ENCODE measurements at regions not wholly inside any gene's neighbourhood (a gene's known extent, or its start where the extent isn't known, plus 50 kb on each side); places are given as distances from the start of the nearest gene placed in this dataset.
"Not testable (repeated sequence)": the region's sequence is repeated elsewhere in the genome, so short reads cannot be mapped to it uniquely, and the experiment has no call there.

GRCh38 chr4:37771771-37772170 is 54.7 kb upstream of the PGM2 start:
- FAIRE-seq, result no peak

DNA sequence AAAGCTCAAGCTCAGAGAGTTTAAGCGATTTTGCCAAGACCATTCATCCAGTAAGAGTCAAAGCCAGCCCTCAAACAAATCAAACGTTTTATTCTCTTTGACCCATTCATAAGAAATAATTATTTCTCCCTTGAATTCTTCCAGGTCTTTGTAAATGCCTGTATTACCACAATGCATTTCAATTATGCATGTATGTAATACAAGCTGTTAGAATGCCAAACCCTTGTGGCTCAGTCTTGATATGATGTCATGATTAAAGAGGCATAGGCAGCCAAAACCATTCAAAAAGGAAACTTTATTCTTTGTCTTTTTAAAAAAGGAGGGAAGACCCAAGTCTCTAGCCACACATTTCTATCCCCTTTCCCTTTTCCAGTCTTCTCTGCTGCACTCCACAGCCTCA is 56.5 kb upstream of the PGM2 start:
- no peak for FAIRE-seq

DNA sequence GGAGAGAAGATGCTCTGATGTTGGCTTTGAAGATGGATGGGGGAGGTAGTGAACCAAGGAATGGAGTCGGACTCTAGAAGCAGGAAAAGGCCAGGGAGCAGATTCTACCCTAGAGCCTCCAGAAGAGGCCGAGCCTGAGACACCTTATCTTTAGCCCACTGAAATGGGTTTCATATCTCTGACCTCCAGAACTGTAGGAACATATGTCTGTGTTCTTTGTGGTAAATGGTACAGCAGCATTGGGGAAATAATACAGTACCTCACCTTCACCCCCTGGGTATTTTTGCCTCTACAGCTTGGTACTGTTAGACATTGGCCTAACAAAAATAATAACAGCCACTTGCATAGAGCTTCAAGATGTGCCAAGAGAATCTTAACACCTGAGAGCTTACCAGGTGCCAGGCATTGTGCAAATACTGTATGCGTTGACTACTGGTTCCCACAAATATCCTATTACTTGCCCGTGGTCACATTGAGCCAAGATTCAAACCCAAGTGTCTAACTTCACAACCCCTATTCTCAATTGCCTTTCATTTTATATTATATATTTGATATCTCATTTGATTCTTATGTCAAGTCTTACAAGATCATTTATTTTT is 57.0 kb upstream of the PGM2 start:
- FAIRE-seq, result no peak

- FAIRE-seq, result no peak
Measured at GRCh38 chr4:37767546-37767945, 58.9 kb upstream of the PGM2 start.

- no peak for FAIRE-seq
Measured at GRCh38 chr4:37767019-37767418, 59.5 kb upstream of the PGM2 start.

GRCh38 chr4:37765741-37766140 is 60.7 kb upstream of the PGM2 start:
- peak; percentile 86 for FAIRE-seq

- no peak for FAIRE-seq
Measured at GRCh38 chr4:37763831-37764230, 62.7 kb upstream of the PGM2 start.

DNA sequence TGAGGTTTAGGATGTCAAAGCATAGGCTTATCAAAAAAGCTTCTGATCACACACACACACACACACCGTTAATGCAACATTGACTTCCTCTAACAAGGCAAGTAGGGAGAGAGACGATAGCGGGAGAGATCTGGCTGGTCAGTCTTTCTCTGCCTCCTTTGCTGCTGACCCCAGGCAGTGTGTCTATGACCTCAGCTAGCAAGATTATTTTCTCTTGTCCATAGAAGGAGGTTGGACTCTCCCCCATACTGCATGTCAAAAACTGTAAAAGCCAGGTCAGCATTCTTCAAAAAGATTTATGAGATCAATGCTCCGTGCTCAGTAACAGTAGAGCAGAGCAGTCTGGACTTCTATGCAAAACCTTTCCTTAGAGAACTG is 63.5 kb upstream of the PGM2 start:
- no peak for FAIRE-seq

DNA sequence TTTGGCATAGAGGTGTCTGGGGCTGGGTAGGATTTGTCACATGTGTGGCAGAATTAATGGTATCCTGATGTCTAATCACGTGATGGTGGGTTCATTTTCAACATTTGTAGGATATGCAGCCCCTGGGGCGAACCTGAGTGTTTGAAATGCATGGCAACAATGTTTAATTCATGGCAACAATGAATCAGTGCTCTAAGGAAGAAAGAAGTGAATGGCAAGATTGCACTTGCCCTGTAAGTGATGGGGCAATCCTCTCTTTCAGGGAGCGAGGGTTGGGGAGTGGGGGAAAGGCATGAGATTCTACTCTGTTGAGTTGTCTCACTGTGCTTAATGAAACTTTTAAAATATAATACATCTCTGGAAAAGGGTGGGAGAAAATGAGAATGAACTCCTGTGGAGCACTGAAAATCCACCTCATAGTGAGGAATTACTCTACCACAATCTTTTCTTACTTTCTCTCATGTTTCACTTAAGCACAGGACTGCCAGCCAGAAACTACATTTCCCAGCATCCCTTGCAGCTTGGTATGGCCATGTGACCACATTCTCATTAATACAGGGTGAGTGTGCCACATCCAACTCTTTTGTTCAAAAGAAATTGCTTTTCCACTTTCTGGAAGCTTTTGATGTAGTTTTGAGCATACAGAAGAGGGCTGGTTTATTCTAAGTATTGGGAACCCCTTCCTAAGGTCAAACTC is 64.0 kb upstream of the PGM2 start:
- no peak for FAIRE-seq

- FAIRE-seq, result no peak
Measured at GRCh38 chr4:37760840-37761239, 65.6 kb upstream of the PGM2 start.

- no peak for FAIRE-seq
Measured at GRCh38 chr4:37759833-37760232, 66.7 kb upstream of the PGM2 start.

DNA sequence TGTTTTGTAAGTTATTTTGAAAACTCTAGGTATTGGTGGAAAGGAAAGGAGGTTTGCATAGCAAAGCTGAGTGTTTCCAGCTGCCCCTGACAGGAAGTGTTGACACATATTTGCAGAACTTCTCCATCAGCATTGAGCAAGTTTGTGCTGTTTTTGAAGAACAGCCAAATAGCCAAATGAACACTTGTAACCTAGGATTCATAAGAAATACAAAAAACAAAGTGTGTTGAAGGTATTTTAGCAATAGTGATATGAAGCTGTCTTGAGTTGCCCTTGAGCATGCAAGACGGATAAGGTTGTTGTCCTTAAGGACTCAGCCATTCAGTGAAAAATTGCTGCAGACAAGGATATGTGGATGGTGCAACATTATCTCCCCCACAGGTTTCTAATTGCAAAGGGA is 68.3 kb upstream of the PGM2 start:
- FAIRE-seq, result no peak

DNA sequence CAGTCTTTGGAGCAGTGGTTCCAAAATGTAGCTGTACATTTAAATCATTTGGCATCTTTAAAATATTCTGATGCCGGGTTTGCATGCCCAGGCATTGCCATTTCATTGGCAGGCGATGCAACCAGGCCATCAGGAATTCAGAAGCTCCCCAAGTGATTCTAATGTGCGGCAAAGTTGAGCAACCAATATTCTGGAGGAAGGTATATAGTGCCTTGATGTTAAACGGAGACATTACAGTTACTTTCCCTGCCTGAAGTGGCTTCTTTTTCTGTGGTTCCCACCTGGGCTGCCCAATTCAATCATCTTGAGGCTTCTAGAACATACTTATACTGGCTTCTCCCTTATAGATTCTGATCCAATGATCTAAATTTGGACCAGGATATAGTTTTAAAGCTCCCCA is 68.7 kb upstream of the PGM2 start:
- no peak for FAIRE-seq

- FAIRE-seq, result no peak
Measured at GRCh38 chr4:37757121-37757520, 69.4 kb upstream of the PGM2 start.

GRCh38 chr4:37754410-37755185 is 68.4 kb upstream of the RELL1 start:
- no peak for FAIRE-seq

- no peak for FAIRE-seq
Measured at GRCh38 chr4:37749398-37749988, 63.3 kb upstream of the RELL1 start.

- no peak for FAIRE-seq
Measured at GRCh38 chr4:37748485-37748884, 62.3 kb upstream of the RELL1 start.

DNA sequence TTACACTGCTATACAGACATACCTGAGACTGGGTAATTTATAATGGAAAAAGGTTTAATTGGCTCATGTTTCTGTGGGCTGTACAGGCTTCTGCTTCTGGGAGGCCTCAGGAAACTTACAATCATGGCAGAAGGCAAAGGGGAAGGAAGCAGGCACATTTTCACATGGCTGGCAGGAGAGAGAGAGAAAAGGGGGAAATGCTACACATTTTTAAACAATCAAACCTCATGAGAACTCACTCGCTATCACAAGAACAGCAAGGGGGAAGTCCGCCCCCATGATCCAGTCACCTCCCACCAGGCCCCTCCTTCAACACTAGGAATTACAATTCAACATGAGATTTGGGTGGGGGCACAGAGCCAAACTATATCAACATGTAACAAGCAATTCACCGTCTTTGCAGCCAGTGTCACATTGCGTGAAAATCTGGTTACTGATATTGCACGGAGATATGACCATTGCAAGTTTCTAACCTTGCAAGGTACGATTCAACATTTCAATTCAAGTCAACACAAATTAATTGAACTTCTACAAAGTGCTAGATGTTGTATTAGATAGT is 61.7 kb upstream of the RELL1 start:
- no peak for FAIRE-seq

DNA sequence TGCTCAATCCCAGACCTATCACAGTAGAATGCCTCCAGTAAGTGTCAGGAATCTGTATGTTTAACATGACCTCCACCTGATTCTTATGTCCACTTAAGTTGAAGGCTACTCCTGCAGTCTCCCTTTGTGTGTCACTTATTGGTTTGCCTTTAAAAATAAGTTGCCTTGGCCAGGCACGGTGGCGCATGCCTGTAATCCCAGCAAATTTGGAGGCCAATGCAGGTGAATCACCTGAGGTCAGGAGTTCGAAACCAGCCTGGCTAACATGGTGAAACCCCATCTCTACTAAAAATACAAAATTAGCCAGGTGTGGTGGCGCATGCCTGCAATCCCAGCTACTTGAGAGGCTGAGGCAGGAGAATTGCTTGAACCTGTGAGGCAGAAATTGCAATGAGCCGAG is 60.7 kb upstream of the RELL1 start:
- not testable (repeated sequence) for FAIRE-seq

- FAIRE-seq, result no peak
Measured at GRCh38 chr4:37745946-37746345, 59.8 kb upstream of the RELL1 start.

GRCh38 chr4:37742149-37742548 is 56.0 kb upstream of the RELL1 start:
- no peak for FAIRE-seq

DNA sequence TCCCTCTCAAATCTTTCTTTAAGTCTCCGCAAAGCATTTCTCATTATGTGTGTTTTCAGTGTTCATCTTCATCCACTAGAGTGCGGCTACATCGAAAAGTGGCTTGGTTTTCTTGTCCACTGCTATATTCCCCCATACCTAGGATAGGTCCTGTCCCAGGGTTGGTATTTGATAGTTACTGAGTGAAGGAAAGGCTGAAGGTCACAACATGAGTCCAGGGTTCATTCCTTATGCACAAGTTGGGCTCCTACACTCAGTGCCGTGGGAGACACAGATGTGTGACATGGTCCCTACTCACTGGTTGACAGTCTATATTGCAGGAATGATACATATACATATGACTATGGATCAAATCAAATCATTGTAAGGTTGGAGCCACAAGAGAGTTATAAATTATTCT is 55.4 kb upstream of the RELL1 start:
- FAIRE-seq, result no peak

DNA sequence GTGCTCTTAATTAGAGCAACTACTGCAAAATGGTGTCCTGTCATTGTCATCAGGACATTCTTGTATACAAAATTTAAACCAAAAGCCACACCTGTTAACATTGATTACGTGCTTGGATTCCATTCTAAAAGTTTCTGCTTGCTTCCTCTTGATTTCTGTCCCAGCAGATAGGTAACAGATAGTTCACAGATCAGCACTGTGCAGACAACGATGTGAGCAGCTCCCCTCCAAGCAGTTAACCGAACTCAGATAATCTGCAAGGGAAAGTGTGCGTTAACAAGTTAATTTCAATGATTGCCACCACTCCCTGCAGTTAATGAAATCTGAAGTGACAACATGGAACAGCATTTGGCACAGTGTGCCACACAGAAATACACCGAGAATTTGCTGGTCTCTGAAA is 54.4 kb upstream of the RELL1 start:
- no peak for FAIRE-seq

- no peak for FAIRE-seq
Measured at GRCh38 chr4:37737466-37737865, 51.3 kb upstream of the RELL1 start.

Data from islet of Langerhans (tissue), 1 donor.